OCI-LY3 (cell line): ENCODE measurements at regions not wholly inside any gene's neighbourhood (a gene's known extent, or its start where the extent isn't known, plus 50 kb on each side); places are given as distances from the start of the nearest gene placed in this dataset.

Experiments used
- H2AFZ ChIP-seq: fragments of 200-600, 300-600 bp; shearing (Covaris generic); 2 replicates; pipeline ENCODE4 v1.6.0; 2014; ENCODE audit warnings: antibody characterized with exemption, low read depth, low read length
- H3K27ac ChIP-seq: fragments of 200-600, 300-600 bp; sonication (generic); 2 replicates; pipeline ENCODE4 v1.5.1; 2014; ENCODE audit warnings: mild to moderate bottlenecking, low read length, moderate library complexity, mixed read lengths
- H3K27me3 ChIP-seq: fragments of 200-600, 300-600 bp; sonication (generic); 2 replicates; pipeline ENCODE4 v1.6.1; 2014; ENCODE audit warnings: low read depth, low read length, mixed read lengths
- H3K36me3 ChIP-seq: fragments of 200-600, 300-600 bp; sonication (generic); replicated peaks from 2 replicates; pipeline ENCODE3; 2014; ENCODE audit warnings: low read depth, low read length, mixed read lengths
- H3K4me1 ChIP-seq: fragments of 300-600, 200-600 bp; sonication (generic); 2 replicates; pipeline ENCODE4 v1.6.1; 2014; ENCODE audit warnings: low read length, mixed read lengths
- H3K4me2 ChIP-seq: fragments of 200-600, 300-600 bp; sonication (generic); 2 replicates; pipeline ENCODE4 v1.6.1; 2014; ENCODE audit warnings: low read length, mixed read lengths
- H3K4me3 ChIP-seq: fragments of 300-600, 200-600 bp; sonication (generic); 2 replicates; pipeline ENCODE4 v1.5.1; 2014; ENCODE audit warnings: antibody characterized with exemption, mild to moderate bottlenecking, low read length, moderate library complexity
- H3K79me2 ChIP-seq: fragments of 300-600, 200-600 bp; shearing (Covaris generic); 2 replicates; pipeline ENCODE4 v1.6.1; 2014; ENCODE audit warnings: mild to moderate bottlenecking, low read length, mixed read lengths
- H3K9ac ChIP-seq: fragments of 300-600, 200-600 bp; shearing (Covaris generic); 2 replicates; pipeline ENCODE4 v1.6.0; 2014; ENCODE audit warnings: mild to moderate bottlenecking, low read length, moderate library complexity
- H3K9me3 ChIP-seq: fragments of 200-600, 300-600 bp; shearing (Covaris generic); 2 replicates; pipeline ENCODE4 v1.6.1; 2014; ENCODE audit warnings: low read length, mixed read lengths; ENCODE audit not compliant: insufficient read depth
- H4K20me1 ChIP-seq: fragments of 200-600, 300-600 bp; sonication (generic); 2 replicates; pipeline ENCODE4 v1.6.1; 2016; ENCODE audit warnings: low read length, mixed read lengths; ENCODE audit not compliant: insufficient read depth
- CTCF ChIP-seq: fragments of 200-600, 300-600 bp; sonication (generic); IDR thresholded peaks from 2 replicates; pipeline ENCODE4 v1.5.1; 2014; ENCODE audit warnings: antibody characterized with exemption, low read length, low read depth
- EZH2phosphoT487 ChIP-seq: fragments of 200-600 bp; shearing (Covaris generic); IDR thresholded peaks from 2 replicates; pipeline ENCODE4 v1.6.1; 2018; ENCODE audit warnings: antibody characterized with exemption, mixed run types, low read depth

GRCh38 chr7:49618028-49618427 lies 155.4 kb upstream of the VWC2 start:
- Histone ChIP-seq H2AFZ (no peak overlapping the region), H3K4me2 (no peak overlapping the region), H3K4me1 (no peaks in the 10 kb centered on the region), H3K27me3 (no peaks in the 10 kb centered on the region), H3K27ac (no peak overlapping the region), H3K36me3 (no peaks in the 10 kb centered on the region), H3K4me3 (no peak overlapping the region), H3K9ac (no peak overlapping the region), H3K79me2 (no peaks in the 10 kb centered on the region), H3K9me3 (no peaks in the 10 kb centered on the region; the same call in 1 of the 2 replicates), H4K20me1 (no peaks in the 10 kb centered on the region)
- TF ChIP-seq EZH2phosphoT487 (no peak), CTCF (no peak)

DNA sequence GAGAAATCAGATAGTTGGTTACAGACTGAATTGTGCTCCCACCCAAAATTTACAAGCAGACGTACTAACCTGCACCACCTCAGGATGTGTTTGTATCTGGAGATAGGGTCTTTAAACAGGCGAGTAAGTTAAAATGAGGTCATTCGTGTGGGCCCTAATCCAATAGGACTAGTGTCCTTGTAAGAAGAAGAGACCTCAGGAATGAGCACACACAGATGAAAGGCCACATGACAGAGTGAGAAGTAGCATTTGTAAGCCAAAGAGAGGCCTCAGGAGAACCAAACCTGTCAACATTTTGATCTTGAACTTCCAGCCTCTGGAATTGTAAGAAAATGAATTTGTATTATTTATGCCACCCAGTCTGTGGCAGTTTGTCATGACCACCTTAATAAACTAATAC lies 149.5 kb upstream of the VWC2 start:
- H3K36me3 ChIP-seq = no peaks in the 10 kb centered on the region
- TF ChIP-seq CTCF = no peak
- H3K27ac ChIP-seq = no peak overlapping the region
- H3K9me3 ChIP-seq = no peaks in the 10 kb centered on the region; the same call in 1 of the 2 replicates
- H3K4me2 ChIP-seq = no peak overlapping the region
- no peak overlapping the region for H3K4me3 ChIP-seq
- no peak overlapping the region for H2AFZ ChIP-seq
- H4K20me1 ChIP-seq = no peaks in the 10 kb centered on the region
- no peaks in the 10 kb centered on the region for H3K27me3 ChIP-seq
- H3K9ac ChIP-seq = no peak overlapping the region
- no peaks in the 10 kb centered on the region for H3K4me1 ChIP-seq
- H3K79me2 ChIP-seq = no peaks in the 10 kb centered on the region

- H3K4me3 ChIP-seq = no peak overlapping the region
- H3K79me2 ChIP-seq = no peaks in the 10 kb centered on the region
- H3K27me3 ChIP-seq = no peaks in the 10 kb centered on the region
- H4K20me1 ChIP-seq = no peaks in the 10 kb centered on the region
- no peaks in the 10 kb centered on the region for H3K4me1 ChIP-seq
- H3K9ac ChIP-seq = no peak overlapping the region
- no peak overlapping the region for H3K4me2 ChIP-seq
- H3K27ac ChIP-seq = no peak overlapping the region
- H3K9me3 ChIP-seq = no peaks in the 10 kb centered on the region; the same call in 1 of the 2 replicates
- no peaks in the 10 kb centered on the region for H3K36me3 ChIP-seq
- TF ChIP-seq CTCF = no peak
- no peak for TF ChIP-seq EZH2phosphoT487
- H2AFZ ChIP-seq = no peak overlapping the region
These were observed 148.8 kb upstream of the VWC2 start for GRCh38 chr7:49624611-49625010.

- H3K4me2 ChIP-seq = no peak overlapping the region
These were observed 142.9 kb upstream of the VWC2 start for GRCh38 chr7:49630513-49630912.

More at GRCh38 chr7:49630513-49630912, 142.9 kb upstream of the VWC2 start:
- Histone ChIP-seq H3K27me3 (no peaks in the 10 kb centered on the region), H3K79me2 (no peaks in the 10 kb centered on the region), H3K4me3 (no peak overlapping the region), H3K9me3 (no peaks in the 10 kb centered on the region), H3K36me3 (no peaks in the 10 kb centered on the region), H3K4me1 (peaks cover 9% of the 10 kb centered on the region), H3K9ac (no peak overlapping the region), H3K27ac (no peak overlapping the region), H4K20me1 (no peaks in the 10 kb centered on the region), H2AFZ (no peak overlapping the region)
- TF ChIP-seq CTCF (no peak), EZH2phosphoT487 (no peak)
